Loucy (cell line): ENCODE measurements at regions not wholly inside any gene's neighbourhood (a gene's known extent, or its start where the extent isn't known, plus 50 kb on each side); places are given as distances from the start of the nearest gene placed in this dataset.

Source experiments
- CTCF ChIP-seq: fragments of 200-600 bp; sonication (generic); conservative IDR thresholded peaks from 2 replicates; pipeline ENCODE4 v1.5.1; 2014; ENCODE audit warnings: mild to moderate bottlenecking, antibody characterized with exemption, low read length
- EZH2phosphoT487 ChIP-seq: fragments of 200-600 bp; IDR thresholded peaks from 2 replicates; pipeline ENCODE4 v1.6.1; 2018; ENCODE audit warnings: antibody characterized with exemption, mild to moderate bottlenecking, moderate library complexity, borderline replicate concordance

- no peak for TF ChIP-seq CTCF
- no peak for TF ChIP-seq EZH2phosphoT487
Measured at GRCh38 chr20:6473197-6473596, 294.3 kb upstream of the BMP2 start.
